GM13976 (cell line): ENCODE measurements at regions not wholly inside any gene's neighbourhood (a gene's known extent, or its start where the extent isn't known, plus 50 kb on each side); places are given as distances from the start of the nearest gene placed in this dataset.
"Not testable (repeated sequence)": the region's sequence is repeated elsewhere in the genome, so short reads cannot be mapped to it uniquely, and the experiment has no call there.

Source experiments
- DNase-seq: peaks from one replicate; pipeline ENCODE4 v3.0.0; 2012; ENCODE audit warnings: low spot score
- in situ Hi-C: fragments of 300-500 bp; cut with MboI; formaldehyde crosslinking; loops from one replicate; pipeline ENCODE4 v1.12.0; 2022; ENCODE audit warnings: low sequenced_read_pairs, mixed read lengths, inconsistent platforms; ENCODE audit not compliant: unreplicated experiment
- TF ChIP-seq, protein P1 (sequence below): IDR thresholded peaks from 2 replicates; pipeline ENCODE4 v1.5.1; 2012; ENCODE audit warnings: borderline replicate concordance, mild to moderate bottlenecking; ENCODE audit not compliant: insufficient read depth; ENCODE audit errors: extremely low read depth, missing control alignments, control extremely low read depth

DNA sequence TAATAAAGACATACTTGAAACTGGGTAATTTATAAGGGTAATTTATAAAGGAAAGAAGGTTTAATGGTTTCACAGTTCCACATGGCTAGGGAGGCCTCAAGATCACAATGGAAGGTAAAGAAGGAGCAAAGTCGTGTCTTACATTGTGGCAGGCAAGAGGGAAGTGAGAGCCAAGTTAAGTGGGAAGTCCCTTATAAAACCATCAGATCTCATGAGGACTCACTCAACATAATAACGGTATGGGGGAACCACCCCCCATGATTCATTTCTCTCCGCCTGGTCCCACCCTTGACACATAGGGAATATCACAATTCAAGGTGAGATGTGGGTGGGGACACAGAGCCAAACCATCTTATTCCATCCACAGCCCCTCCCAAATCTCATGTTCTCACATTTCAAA, 76.8 kb upstream of the ZNF678 start:
- TF ChIP-seq, protein P1, sequence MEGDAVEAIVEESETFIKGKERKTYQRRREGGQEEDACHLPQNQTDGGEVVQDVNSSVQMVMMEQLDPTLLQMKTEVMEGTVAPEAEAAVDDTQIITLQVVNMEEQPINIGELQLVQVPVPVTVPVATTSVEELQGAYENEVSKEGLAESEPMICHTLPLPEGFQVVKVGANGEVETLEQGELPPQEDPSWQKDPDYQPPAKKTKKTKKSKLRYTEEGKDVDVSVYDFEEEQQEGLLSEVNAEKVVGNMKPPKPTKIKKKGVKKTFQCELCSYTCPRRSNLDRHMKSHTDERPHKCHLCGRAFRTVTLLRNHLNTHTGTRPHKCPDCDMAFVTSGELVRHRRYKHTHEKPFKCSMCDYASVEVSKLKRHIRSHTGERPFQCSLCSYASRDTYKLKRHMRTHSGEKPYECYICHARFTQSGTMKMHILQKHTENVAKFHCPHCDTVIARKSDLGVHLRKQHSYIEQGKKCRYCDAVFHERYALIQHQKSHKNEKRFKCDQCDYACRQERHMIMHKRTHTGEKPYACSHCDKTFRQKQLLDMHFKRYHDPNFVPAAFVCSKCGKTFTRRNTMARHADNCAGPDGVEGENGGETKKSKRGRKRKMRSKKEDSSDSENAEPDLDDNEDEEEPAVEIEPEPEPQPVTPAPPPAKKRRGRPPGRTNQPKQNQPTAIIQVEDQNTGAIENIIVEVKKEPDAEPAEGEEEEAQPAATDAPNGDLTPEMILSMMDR = no peak
- no peak for DNase-seq
- in situ Hi-C loops = no loop called here

DNA sequence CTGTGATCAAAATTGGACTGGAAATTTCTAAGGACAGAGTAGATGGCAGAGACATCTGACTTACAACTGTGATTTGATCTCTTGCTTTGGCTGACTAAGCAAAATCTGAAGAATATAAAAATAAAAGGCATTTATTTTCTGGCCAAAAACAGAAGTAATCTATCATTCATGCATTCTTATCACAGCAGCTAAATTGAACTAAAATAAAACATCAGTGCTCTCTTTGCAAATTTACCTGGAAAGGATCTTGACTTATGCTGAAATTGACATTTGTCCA, 81.4 kb upstream of the ZNF678 start:
- no peak for DNase-seq
- TF ChIP-seq, protein P1 = no peak
- in situ Hi-C loops = no loop called here

DNA sequence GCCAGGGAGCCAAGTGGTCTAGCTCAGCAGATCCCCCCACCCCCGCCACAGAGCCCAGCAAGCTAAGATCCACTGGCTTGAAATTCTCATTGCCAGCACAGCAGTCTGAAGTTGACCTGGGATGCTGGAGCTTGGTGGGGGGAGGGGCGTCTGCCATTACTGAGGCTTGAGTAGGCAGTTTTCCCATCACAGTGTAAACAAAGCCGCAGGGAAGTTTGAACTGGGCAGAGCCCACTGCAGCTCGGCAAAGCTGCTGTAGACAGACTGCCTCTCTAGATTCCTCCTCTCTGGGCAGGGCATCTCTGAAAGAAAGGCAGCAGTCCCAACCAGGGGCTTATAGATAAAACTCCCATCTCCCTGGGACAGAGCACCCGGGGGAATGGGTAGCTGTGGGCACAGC, 89.3 kb upstream of the ZNF678 start:
- in situ Hi-C loops, DNase-seq: not testable (repeated sequence)

DNA sequence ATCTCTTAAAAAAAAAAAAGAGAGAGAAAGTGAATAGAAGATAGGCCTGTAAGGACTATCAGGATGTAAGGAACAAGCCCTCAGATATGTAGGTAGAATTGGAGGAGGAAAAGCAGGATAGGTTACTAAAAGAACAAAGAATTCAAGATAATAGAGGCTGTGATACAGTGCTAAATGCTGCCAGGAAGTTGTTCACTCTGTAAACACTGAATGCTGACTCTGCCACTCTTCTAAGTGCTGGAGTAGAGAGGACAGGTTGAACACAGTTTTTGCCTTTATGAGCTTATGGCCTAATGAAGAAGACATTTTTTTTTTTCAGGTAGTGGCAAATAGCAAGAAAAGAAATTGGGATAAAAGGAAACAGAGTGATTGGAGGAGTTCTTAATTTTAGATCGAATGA, 90.6 kb upstream of the ZNF678 start:
- in situ Hi-C loops = no loop called here
- no peak for DNase-seq
- TF ChIP-seq, protein P1 = no peak

DNA sequence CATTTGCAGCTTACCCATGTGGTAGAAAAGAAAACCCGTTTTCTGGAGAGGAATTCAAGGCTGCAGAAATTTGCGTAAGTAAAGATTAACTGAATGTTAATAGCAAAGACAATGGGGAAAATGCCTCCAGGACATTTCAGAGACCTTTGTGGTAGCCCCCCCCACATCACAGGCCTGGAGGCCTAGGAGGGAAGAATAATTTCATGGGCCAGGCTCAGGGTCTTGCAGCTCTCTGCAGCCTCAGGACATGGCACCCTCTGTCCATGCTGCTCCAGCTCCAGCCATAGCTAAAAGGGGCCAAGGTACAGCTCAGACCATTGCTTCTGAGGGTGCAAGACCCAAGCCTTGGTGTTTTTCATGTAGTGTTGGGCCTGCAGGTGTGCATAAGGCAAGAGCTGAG, 92.7 kb upstream of the ZNF678 start:
- TF ChIP-seq, protein P1 = no peak
- DNase-seq = no peak
- in situ Hi-C loops = no loop called here

DNA sequence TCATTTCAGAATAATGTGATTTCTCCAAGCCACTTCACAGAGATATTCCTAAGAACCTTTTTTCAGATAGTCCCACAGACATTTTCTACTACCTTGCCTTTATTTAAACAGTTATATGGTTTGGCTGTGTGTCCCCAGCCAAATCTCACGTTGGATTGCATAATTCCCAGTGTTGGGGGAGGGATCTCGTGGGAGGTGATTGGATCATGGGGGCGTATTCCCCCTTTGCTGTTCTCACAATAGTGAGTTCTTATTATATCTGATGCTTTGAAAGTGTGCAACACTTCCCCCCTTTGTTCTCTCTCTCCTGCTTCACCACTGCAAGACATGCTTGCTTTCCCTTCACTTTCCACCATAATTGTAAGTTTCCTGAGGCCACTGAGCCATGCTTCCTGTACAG, 93.6 kb upstream of the ZNF678 start:
- in situ Hi-C loops = no loop called here

DNA sequence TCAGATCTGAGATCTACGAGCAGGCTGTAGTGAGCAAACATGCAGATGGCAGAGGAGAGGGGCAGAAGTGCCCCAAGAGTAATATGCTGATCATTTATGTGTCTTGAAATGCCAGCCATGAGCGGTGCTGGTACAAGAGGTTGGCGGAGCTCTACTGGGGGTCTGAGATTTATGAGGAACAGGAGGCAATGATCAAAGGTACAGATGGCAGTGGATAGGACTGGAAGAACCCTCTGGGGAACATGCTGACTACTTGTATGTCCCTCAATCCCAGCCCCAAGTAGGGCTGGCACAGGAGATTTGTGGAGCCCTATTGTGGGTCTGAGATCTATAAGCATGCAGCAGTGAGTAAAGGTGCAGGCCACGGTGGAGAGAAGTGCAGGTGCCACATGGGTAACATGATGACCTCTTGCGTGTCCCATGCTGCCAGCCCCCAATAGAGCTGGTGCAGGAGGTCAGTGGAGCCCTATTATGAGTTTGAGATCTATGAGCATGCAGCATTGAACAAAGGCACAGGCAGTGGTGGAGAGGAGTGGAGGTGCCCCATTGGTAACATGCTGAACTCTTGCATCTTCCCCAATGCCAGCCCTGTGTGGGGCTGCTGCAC, 97.2 kb upstream of the ZNF678 start:
- no peak for DNase-seq
- TF ChIP-seq, protein P1 = no peak
- in situ Hi-C loops = no loop called here

More for the DNA sequence above, 93.6 kb upstream of the ZNF678 start:
- TF ChIP-seq, protein P1 = no peak
- DNase-seq = no peak
